WTC11 (cell line): ENCODE measurements at regions not wholly inside any gene's neighbourhood (a gene's known extent, or its start where the extent isn't known, plus 50 kb on each side); places are given as distances from the start of the nearest gene placed in this dataset.

ENCODE experiments used
- AFF4 ChIP-seq: sonication (generic); formaldehyde crosslinking; IDR thresholded peaks from 2 replicates; pipeline ENCODE4 v1.8.1; 2023; ENCODE audit warnings: mild to moderate bottlenecking, missing genetic modification reagents, borderline replicate concordance
- CTCF ChIP-seq: fragments of 200-600 bp; IDR thresholded peaks from 2 replicates; pipeline ENCODE4 v1.8.0; 2022; ENCODE audit warnings: antibody characterized with exemption
- ELF4 ChIP-seq: sonication (generic); formaldehyde crosslinking; IDR thresholded peaks from 2 replicates; pipeline ENCODE4 v1.8.1; 2022; ENCODE audit warnings: low read depth, mild to moderate bottlenecking, moderate library complexity, missing genetic modification reagents
- GTF2I ChIP-seq: fragments of 250-450 bp; sonication (Bioruptor Pico); conservative IDR thresholded peaks from 2 replicates; pipeline ENCODE4 v1.4.0; 2021; ENCODE audit warnings: mild to moderate bottlenecking
- SP1 ChIP-seq: sonication (generic); formaldehyde crosslinking; conservative IDR thresholded peaks from 2 replicates; pipeline ENCODE4 v1.8.1; 2022; ENCODE audit warnings: missing genetic modification reagents
- TEAD1 ChIP-seq: sonication (generic); formaldehyde crosslinking; IDR thresholded peaks from 2 replicates; pipeline ENCODE4 v1.8.0; 2022; ENCODE audit warnings: mild to moderate bottlenecking, missing genetic modification reagents
- ZBTB21 ChIP-seq: sonication (generic); formaldehyde crosslinking; IDR thresholded peaks from 2 replicates; pipeline ENCODE4 v1.8.1; 2023; ENCODE audit warnings: mild to moderate bottlenecking, missing genetic modification reagents, borderline replicate concordance
- TF ChIP-seq, protein P1 (sequence below): sonication (generic); formaldehyde crosslinking; conservative IDR thresholded peaks from 2 replicates; pipeline ENCODE4 v1.8.1; 2023; ENCODE audit warnings: mild to moderate bottlenecking, low read depth, missing genetic modification reagents, moderate library complexity

DNA sequence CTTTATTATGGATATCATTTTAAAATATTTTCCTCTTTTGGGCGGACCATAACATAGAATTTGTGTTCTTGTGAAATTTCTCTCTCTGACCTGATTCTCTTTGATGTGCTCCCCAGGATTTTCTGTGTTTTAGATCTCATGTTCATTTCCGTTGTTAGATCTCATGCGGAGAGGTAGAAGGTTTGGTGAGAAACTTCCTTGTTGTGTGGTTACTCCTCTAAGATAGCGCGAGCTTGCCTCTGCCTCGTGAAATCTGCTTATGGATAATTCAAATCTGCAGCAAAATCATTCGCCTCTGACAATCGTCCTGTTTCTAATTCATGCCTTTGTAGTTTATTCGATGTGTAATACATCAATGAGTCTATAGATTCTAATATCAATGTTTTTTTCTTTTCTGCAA is 580.4 kb downstream of the USP25 start:
- no peak for TF ChIP-seq ELF4 (CRISPR knock-in tag)
- no peak for TF ChIP-seq CTCF
- no peak for TF ChIP-seq SP1 (CRISPR knock-in tag)
- TF ChIP-seq GTF2I (CRISPR knock-in tag) = no peak
- TF ChIP-seq AFF4 (CRISPR knock-in tag) = no peak
- TF ChIP-seq TEAD1 (CRISPR knock-in tag) = no peak
- no peak for TF ChIP-seq ZBTB21 (CRISPR knock-in tag)
- TF ChIP-seq, protein P1, sequence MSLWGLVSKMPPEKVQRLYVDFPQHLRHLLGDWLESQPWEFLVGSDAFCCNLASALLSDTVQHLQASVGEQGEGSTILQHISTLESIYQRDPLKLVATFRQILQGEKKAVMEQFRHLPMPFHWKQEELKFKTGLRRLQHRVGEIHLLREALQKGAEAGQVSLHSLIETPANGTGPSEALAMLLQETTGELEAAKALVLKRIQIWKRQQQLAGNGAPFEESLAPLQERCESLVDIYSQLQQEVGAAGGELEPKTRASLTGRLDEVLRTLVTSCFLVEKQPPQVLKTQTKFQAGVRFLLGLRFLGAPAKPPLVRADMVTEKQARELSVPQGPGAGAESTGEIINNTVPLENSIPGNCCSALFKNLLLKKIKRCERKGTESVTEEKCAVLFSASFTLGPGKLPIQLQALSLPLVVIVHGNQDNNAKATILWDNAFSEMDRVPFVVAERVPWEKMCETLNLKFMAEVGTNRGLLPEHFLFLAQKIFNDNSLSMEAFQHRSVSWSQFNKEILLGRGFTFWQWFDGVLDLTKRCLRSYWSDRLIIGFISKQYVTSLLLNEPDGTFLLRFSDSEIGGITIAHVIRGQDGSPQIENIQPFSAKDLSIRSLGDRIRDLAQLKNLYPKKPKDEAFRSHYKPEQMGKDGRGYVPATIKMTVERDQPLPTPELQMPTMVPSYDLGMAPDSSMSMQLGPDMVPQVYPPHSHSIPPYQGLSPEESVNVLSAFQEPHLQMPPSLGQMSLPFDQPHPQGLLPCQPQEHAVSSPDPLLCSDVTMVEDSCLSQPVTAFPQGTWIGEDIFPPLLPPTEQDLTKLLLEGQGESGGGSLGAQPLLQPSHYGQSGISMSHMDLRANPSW (CRISPR knock-in tag) = no peak
